ENCODE measurements at regions not wholly inside any gene's neighbourhood (a gene's known extent, or its start where the extent isn't known, plus 50 kb on each side); places are given as distances from the start of the nearest gene placed in this dataset.

DNA sequence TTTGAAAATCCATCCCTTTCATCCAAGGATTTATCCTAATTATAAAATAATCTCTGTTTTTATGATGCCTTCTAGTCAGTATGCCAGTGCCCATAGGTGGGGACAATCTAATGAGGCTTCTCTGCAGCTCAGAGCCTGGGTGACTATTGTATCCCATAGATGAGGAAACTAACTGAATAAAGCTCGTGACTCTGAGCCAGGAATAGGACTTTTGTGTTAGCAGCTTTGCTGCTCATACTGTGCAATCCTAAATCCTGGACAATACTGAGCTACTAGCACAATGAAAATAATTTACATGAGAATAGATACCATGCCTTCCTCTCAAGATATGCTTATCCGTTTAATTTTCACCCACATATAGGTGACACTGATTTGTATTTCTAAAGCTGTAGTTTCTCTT, 443.0 kb downstream of the PLK2 start:
- TF ChIP-seq, protein P1, sequence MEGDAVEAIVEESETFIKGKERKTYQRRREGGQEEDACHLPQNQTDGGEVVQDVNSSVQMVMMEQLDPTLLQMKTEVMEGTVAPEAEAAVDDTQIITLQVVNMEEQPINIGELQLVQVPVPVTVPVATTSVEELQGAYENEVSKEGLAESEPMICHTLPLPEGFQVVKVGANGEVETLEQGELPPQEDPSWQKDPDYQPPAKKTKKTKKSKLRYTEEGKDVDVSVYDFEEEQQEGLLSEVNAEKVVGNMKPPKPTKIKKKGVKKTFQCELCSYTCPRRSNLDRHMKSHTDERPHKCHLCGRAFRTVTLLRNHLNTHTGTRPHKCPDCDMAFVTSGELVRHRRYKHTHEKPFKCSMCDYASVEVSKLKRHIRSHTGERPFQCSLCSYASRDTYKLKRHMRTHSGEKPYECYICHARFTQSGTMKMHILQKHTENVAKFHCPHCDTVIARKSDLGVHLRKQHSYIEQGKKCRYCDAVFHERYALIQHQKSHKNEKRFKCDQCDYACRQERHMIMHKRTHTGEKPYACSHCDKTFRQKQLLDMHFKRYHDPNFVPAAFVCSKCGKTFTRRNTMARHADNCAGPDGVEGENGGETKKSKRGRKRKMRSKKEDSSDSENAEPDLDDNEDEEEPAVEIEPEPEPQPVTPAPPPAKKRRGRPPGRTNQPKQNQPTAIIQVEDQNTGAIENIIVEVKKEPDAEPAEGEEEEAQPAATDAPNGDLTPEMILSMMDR (conservative IDR thresholded peaks at IDR 0.05): no peak
- TF ChIP-seq ZFX (IDR thresholded peaks at IDR 0.05): no peak
